Amygdala (tissue), 56 donors: ENCODE measurements at regions not wholly inside any gene's neighbourhood (a gene's known extent, or its start where the extent isn't known, plus 50 kb on each side); places are given as distances from the start of the nearest gene placed in this dataset.

Source experiments
- DNase-seq, 56 donors: peaks; one replicate each; lab custom pipeline; 2025; lab: John Stamatoyannopoulos, UW

DNA sequence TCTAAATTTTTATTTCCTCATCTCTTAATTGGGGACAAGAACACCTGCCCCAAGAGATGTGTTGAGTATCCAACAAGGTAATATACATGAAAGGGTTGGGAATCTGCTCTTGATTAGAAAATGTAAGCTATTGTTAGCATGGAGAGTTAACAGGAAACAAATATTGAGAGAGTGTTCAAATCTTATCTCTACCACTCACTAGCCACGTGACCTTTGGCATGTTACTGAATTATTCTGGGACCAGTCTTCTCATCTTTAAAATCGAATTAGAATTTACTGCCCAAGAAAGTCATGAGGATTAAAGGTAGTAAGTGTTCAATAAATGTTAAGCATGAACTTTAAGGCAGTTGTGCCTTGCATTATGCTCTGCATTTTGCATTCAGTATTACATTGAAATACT lies 184.7 kb downstream of the MID1IP1 start:
- no peak for DNase-seq

DNA sequence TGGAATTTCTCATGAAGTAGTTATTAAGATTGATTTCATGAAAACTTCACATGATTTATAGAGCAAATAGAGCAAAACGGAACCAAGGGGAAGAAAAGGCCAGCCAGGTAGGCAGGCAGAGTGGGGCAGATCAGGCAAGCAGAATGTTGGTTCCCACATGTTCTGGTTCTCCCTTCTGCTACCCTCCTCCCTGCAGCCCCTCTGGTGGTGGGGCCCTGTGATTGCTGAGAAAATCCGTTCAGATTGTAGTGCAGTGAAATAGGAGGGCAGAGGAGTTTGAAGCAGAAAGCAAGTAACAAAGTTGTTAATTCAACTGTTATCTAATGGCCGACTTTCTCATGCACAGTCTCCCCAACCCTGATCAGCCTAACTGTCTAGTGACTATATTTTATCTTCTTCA lies 185.3 kb downstream of the MID1IP1 start:
- DNase-seq = no peak

DNA sequence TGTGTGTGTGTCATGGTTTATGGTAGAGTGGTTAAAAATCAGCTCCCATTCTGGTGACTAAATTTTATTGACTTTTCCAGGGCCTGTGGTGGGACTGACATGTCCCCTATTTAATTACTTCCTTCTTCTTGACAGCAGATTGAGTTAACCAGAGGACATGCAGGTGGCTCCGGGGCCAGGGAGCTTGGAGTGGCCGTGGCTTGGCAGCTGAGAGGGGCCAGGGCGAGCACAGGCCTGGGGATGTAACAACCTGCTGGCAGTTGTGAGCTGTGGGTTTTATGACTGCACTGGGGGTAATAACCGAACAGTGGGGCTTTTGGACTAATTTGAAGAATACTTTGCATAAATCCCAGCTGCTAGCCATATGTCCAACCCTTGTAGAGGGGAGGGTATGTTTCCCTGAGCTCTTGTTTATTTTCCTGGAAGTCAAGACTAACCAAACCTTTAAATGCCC lies 186.0 kb downstream of the MID1IP1 start:
- no peak for DNase-seq

DNA sequence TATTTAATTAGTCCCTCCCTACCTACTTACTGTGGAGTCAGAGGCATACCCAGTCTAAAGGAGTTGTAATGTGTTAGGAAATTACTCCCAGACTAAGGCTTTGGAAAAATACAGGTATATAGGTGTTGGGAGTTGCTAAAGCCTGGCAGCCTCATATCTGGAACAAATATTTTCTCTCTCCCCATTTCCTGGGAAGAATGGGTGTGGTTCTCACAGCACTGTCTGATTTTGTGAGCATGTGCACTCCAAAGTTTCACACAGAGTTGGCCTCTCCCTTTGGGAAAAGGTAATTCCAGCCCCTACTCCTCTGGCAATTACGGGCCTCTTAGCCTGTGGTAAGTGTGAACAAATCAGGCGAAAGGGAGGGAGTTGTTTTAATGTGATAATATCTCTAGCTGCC lies 187.0 kb downstream of the MID1IP1 start:
- DNase-seq = no peak

DNA sequence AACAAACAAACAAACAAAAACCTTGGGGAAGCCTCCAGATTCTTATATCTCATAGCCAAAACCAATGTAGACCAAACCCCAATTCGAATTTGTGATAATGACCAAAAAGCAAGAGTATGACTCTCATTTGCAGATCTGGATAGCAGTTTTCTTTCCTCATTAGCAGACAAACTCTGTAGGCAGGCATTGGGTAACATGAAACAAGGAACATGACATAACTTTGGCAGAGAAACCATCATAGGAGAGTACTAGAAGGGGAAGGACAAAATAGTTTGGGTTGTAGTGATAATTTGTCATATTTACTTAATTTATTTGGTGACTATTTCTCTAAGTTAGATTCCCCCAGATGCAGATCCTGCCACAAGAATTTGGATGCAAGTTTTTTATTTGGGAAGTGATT lies 187.8 kb downstream of the MID1IP1 start:
- DNase-seq = no peak

DNA sequence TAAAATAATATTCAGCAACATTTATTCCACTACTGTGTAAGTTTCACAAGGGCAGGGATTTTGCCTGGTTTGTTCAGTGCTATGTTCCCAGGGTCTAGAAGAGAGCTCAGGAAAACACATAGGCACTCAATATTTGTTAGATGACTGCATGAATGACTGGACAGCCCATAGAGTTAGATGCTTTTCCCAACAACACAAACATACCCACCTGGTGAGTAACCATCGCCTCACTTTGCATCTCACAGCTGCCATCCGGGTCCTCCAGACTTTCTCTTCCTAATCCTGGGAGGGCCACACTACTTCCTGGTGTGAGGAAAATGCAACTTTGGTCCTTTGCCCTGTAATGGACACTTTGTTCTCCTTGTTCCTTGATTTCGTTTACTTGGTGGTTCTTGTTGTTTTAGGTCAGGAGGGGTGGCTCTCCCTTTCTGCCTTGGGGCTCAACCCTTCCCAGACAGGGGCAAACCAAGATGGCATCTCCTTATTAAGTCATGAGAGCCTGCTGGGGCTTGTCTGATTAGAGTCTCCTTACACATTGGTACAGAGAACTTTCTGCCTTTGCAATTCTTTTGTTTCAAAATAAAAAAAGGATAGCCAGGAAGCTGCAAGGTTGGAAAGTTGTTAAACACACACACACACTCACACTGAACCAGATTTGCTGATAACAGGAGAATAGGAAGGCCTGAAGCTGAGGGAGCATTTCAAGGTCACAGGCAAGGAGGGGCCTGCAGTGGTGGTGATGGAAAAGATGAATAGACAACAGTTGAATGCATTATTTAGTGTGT lies 190.6 kb downstream of the MID1IP1 start:
- DNase-seq = no peak

DNA sequence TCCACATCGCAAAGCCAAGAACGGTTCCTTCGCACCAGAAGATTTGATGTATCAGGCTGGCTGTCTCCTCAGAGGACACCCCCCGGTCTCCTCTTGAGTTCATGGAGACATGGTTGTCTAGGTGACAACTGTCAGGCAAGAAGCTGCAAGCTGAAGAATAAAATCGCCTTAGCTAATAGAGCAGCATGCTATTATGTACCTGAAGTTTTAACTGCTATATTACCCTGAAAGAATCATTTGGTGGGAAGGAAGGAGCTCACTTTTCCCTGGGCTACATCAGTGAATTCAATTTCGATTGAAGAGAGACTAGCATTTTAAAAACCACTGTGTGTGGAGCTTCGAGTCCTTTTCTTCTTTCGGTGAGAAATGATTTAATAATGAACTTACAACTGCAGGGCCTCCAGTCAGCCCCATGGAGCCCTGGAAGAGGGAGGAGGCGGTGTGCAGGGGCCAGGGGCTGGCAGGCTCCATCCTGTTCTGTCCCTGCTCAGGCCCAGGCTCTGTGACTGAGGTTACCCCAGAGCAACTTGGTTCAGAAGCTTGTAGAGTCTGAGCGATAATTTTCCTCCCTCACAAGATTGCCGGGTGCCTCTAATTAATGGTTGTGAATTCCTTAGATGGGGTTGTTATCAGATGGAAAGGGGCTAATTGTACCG lies 191.3 kb downstream of the MID1IP1 start:
- DNase-seq = no peak

DNA sequence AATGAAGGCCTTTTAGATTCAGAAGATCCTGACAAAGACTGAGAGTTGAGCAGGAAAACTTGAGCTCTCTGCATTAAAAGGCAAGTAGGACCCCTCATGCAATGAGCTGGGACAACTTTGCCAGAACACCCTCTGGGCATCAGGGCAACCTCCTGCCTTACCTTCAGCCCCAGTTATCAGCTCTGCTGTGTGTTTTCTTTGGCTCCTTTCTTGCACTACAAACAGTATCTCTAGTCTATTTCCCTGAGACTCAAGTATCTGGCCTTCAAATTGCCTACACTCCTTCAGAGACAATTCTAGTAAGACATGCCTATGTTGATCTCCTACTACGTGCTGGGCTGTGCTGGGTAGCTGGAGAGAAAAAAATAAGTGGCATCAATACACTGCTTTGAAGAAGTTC lies 192.2 kb downstream of the MID1IP1 start:
- no peak for DNase-seq

DNA sequence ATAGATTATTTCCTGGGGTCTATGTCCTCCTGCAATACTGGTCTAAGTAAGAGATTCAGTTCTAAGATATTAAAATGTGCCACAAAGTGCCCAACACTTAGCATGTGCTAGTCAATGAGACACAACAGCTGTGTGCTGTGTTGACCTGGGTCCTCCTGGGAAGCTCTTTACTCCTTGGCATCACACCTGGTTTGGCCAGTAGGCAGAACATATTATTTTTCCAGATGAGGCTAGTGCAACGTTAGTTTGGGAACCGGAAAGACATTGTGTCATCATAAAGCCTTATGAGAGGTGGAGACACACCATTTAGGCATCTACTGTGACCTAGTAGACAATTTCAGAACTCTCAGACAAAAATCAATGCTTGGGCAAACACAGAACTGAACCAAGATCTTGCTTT lies 197.8 kb downstream of the MID1IP1 start:
- DNase-seq = no peak

DNA sequence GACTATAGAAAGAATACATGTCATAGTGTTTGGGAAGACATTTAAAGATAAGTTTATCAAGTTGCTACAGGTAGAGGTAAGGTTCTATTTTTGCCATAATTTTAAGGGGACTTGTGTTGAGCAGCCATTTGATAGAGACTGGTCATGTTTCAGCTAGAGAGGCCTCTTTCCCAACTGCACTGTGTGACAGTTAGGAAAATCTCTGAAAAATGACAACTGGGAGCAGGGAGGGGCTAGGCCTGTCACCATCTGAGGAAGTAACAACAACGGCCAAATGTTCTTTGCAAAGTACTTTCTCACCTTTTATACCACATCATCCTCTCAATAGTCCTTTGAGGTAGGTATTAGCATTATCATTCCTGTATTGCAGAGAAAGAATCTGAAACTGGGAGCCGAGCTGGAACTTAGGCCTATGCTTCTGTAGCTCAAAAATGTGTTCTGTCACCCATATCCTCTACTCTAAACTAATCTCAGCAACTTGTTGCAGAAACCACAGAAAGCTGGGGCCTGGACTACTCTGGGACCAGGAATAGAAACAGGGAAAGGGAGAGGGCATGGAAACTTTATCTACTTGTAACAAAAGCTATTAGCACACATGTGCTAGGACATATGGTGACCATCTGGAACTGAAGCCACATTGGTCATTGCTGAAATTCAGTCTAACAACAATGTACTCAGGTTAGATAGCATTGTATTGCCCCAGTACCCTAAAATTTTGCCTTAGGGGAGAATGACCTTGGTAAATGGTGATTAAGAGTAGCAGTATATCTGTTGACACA lies 198.9 kb downstream of the MID1IP1 start:
- no peak for DNase-seq

DNA sequence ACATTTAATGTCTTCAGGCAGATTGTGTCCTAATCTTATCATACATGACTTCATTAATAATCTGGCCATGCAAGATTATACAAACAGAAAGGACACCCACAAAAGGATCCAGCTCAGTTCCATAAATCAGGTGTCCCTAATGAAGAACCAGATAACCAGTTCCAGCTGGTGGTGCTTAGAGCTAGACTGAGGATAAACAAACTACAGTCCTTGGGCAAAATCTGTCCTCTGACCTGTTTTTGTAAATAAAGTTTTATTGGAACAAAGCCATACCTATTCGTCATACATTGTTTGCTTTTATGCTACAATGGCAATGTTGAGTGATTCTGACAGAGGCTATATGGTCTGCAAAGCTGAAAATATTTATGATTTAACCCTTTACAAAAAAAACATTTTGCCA lies 199.5 kb downstream of the MID1IP1 start:
- DNase-seq = no peak

DNA sequence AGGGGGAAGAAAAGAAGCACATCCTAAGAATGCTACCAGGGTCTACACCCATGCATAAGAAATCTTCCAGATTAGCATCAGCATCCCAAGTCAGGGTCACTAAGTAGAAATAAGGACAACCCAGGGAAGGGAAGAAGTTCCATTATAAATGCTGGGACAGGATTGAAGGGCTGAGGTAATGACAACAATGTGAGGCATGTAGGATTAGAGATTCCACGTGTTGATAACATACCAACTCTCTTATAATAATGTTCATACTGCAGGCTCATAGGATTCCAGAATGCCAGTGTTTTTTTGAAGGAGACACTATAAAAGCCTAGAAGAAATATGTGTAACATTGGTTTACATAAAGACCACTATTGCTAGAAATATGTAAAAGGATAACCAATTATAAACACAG lies 201.2 kb downstream of the MID1IP1 start:
- DNase-seq = no peak

DNA sequence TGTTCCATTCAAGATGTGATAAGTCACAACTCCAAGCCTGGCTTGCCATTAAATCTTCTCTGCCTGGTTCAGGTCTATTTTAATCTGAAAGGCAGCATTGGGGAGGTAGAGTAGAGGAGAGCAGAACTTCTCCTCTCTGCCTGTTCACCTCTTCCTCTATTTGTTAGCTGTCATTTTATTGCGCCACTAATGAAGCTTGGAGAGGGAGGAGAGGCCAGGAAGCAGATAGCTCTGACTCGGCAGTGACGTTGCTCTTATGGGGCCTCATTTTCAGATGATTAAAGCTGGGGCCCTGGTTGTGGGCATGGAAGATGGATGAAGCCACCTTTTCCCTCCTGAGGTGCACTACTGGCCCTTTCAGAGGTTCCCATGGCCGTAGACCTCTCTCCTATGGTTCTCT lies 207.3 kb downstream of the MID1IP1 start:
- DNase-seq = no peak

DNA sequence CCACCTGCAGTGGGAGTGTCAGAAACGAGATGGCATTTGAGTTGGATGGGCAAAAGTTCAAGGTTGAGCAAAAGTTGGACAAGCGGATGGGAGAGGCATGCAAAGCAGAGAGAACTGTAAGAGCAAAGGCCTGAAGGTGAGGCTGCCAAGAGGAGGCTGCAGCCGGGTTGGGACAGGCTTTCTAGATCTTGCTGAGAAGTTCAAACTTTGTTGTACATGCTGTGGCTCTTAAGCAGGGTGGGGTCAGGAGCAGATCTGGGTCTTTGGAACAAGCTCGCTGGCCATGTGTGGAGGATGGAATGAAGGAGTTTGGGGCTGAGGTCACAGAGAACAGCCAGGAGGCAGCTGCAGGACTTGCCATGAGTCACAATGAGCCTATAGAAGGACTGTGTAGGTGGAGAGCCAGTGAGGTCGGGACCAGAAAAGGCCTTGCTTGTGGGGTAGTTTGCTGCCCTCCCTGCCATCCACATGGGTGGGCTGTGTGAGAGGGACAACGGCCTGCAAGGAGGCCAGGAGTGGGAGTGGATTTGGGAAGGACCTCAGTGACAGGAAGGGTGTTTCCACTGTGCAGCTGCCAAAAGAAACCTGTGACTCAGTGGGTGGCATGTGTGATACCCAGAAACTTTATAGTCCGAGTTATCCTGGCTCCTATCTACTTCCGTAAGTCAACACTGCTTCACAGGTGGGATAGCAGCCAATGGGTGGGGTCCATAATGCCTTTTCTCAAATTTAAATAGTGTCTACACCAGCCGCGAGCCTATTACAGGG lies 210.4 kb downstream of the MID1IP1 start:
- no peak for DNase-seq

DNA sequence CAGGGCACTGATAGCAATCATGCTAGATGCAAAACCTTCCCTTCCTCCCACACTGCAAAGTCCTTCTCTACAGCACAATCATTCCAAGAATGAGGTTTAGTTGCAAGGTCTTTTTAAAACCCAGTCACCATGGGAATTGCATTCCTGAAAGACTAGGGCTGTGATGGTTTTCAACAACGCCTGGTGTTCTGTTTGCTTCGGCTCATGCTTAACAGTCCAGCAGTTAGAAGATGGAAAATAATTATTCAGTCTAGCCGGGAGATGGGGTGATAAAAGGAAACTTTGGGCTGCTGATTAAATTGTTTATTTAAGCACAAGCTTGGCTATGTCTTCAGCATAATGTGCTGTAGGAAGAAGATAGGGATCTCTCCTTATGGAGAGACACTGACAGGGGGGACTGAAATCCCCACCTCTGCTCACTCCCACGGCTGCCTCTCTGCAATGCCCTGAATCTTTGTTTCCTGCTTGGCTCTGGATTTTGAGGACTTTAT lies 211.4 kb downstream of the MID1IP1 start:
- DNase-seq = no peak

DNA sequence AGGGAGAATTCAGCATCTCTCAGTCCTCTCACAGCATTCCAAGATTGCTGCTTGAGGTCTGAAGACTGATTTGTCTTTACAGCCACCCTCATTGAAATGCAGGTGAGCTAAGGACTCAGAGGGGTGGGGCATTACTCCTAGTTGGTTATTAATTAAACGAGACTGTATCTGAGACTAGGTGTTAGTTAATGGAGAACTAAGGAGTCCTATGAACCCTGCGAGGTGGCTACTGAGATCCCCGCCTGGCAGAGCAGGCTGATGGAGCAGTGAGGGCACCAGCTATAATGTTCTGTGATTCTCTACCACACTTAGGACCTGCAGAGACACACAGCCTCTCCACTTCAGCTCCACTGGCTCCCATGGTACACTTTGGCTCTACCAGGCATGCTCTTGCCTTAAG lies 215.3 kb downstream of the MID1IP1 start:
- DNase-seq = no peak

DNA sequence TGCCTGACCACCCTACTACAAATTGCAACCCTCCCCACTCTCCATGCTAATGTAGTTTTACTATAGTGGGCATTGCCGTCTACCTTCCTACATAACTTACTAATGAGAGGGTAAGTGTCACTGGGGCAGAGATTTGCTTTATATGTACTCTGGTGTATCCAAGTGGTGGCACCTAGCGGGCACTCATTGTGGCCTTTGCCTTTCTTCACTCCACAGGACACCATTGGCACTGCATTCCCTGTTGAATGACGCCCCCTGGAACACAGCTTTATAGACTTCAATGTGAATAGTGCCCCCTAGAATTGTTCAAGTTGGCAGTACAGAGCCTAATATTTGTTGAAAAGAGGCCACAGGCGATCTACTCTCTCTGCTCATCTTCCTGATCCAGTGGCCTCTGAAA lies 215.8 kb downstream of the MID1IP1 start:
- DNase-seq = no peak

DNA sequence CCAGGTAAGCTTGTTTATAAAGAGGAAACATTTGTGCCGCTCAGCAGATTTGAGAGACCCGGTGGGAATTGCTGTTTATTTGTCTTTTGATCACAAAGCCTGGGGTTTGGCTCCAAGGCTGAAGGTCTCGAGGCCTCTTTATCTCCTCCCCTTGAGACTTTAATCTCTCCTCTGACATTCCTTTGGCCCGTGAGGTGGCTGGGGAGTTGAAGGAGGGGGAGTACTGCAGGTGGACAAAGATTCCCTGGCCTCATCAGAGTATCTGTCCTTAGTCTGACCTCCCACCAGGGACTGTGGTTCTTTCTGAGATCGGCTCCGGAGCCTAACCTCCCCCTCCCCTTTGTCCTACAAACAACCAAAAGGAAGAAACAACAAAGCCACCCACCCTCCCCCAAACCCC lies 216.5 kb downstream of the MID1IP1 start:
- no peak for DNase-seq

DNA sequence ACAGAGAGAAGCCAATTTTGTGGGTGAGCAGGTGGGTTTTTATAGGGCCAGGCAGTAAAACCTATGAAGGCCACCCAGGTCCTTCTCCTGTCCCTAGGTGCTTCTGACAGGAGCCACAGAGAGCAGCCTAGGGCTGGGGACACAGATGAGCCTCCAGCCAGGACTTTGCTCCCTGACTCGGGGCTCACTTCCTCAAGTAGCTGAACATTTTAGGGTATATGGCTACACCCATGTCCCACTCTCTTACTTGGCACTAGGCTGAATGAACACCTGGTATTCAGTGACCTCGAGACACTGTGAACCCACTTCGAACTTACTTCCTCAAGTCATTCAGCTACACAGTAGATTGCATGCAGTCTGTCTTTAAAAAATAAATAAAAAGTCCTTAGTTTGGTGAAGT lies 217.3 kb downstream of the MID1IP1 start:
- no peak for DNase-seq

DNA sequence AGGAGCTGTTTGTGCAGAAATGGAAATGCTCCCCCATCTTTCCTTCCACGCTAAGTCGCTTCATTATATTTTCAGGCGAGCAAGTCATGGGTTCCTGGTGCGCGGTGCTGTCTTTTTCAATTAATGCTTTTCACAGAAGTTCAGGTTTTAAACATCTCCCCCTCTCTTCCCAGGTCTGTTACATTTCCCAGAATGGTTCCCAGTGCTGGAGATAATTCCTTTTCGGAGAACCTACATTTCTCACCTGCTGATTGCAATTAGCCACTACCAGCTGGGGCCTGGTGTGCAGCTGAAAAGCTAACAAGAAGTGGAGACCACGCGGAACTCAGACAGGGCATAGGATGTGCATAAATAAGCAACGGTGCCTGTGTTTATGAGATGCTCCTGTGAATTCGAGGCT lies 217.8 kb downstream of the MID1IP1 start:
- DNase-seq = no peak
